Uterus (tissue), 2 donors: ENCODE measurements at regions not wholly inside any gene's neighbourhood (a gene's known extent, or its start where the extent isn't known, plus 50 kb on each side); places are given as distances from the start of the nearest gene placed in this dataset.

ENCODE experiments used
- CTCF ChIP-seq, 4 experiments: fragments of 200-600 bp in 2 of 4; fragments of 450-650 bp in 2 of 4; sonication (generic) in 2 of 4; IDR thresholded peaks; one replicate each; pipeline ENCODE4 v1.5.1; 2016 to 2019; ENCODE audit warnings: antibody characterized with exemption in 4 of 4, mild to moderate bottlenecking in 2 of 4, moderate library complexity in 1 of 4
- POLR2A ChIP-seq, 2 donors: fragments of 450-650 bp; IDR thresholded peaks; one replicate each; pipeline ENCODE4 v1.6.1; 2016; ENCODE audit warnings: antibody characterized with exemption in 2 of 2, mild to moderate bottlenecking in 1 of 2, moderate library complexity in 1 of 2

- TF ChIP-seq POLR2A (IDR thresholded peaks at IDR 0.05) (no peak), CTCF (IDR thresholded peaks at IDR 0.05) (no peak)
Measured at GRCh38 chr11:126139111-126140091, 72.0 kb downstream of the RPUSD4 start.
